HepG2 (cell line): ENCODE measurements at regions not wholly inside any gene's neighbourhood (a gene's known extent, or its start where the extent isn't known, plus 50 kb on each side); places are given as distances from the start of the nearest gene placed in this dataset.

Experiments used
- EZH2 ChIP-seq: conservative IDR thresholded peaks from 2 replicates; pipeline ENCODE4 v1.6.1; 2012; ENCODE audit warnings: mild to moderate bottlenecking, low read depth, low read length, moderate library complexity
- HOXA3 ChIP-seq: sonication (generic); formaldehyde crosslinking; IDR thresholded peaks from 2 replicates; pipeline ENCODE4 v1.5.0; 2020; ENCODE audit warnings: missing genetic modification reagents
- MYNN ChIP-seq: sonication (generic); formaldehyde crosslinking; IDR thresholded peaks from 2 replicates; pipeline ENCODE4 v1.4.0; 2020; ENCODE audit warnings: mild to moderate bottlenecking, low read depth, missing genetic modification reagents
- NFAT5 ChIP-seq: sonication (generic); formaldehyde crosslinking; IDR thresholded peaks from 2 replicates; pipeline ENCODE4 v1.4.0; 2020; ENCODE audit warnings: missing genetic modification reagents
- NONO ChIP-seq, 2 experiments: fragments of 450-650 bp in 1 of 2; sonication (generic) in 1 of 2; formaldehyde crosslinking in 1 of 2; IDR thresholded peaks in 1 of 2; conservative IDR thresholded peaks in 1 of 2; 2 replicates each; pipeline versions ENCODE4 v1.6.1 to v1.8.0; 2017 to 2022; ENCODE audit warnings: mild to moderate bottlenecking in 1 of 2, missing genetic modification reagents in 1 of 2, moderate library complexity in 1 of 2
- PREB ChIP-seq: sonication (generic); formaldehyde crosslinking; IDR thresholded peaks from 2 replicates; pipeline ENCODE4 v1.4.0; 2020; ENCODE audit warnings: missing genetic modification reagents
- PRMT3 ChIP-seq: sonication (generic); formaldehyde crosslinking; IDR thresholded peaks from 2 replicates; pipeline ENCODE4 v1.8.1; 2022; ENCODE audit warnings: low read depth, mild to moderate bottlenecking, moderate library complexity, missing genetic modification reagents, borderline replicate concordance
- SIX1 ChIP-seq: sonication (generic); formaldehyde crosslinking; IDR thresholded peaks from 2 replicates; pipeline ENCODE4 v1.4.0; 2020; ENCODE audit warnings: missing genetic modification reagents, borderline replicate concordance
- SMAD9 ChIP-seq: sonication (generic); formaldehyde crosslinking; IDR thresholded peaks from 2 replicates; pipeline ENCODE4 v1.5.1; 2020; ENCODE audit warnings: mild to moderate bottlenecking, missing genetic modification reagents
- ZBTB25 ChIP-seq: IDR thresholded peaks from 2 replicates; pipeline ENCODE4 v1.6.1; 2018; ENCODE audit warnings: missing genetic modification reagents
- ZBTB3 ChIP-seq: sonication (generic); formaldehyde crosslinking; IDR thresholded peaks from 2 replicates; pipeline ENCODE4 v1.4.0; 2020; ENCODE audit warnings: low read depth, mild to moderate bottlenecking, moderate library complexity, missing genetic modification reagents, borderline replicate concordance
- ZHX1 ChIP-seq: sonication (generic); formaldehyde crosslinking; IDR thresholded peaks from 2 replicates; pipeline ENCODE4 v1.8.1; 2022; ENCODE audit warnings: low read depth, mild to moderate bottlenecking, missing genetic modification reagents
- ZNF234 ChIP-seq: sonication (generic); formaldehyde crosslinking; conservative IDR thresholded peaks from 2 replicates; pipeline ENCODE4 v1.5.1; 2020; ENCODE audit warnings: mild to moderate bottlenecking, missing genetic modification reagents
- ZNF24 ChIP-seq: fragments of 450-650 bp; IDR thresholded peaks from 2 replicates; pipeline ENCODE4 v1.6.1; 2017; ENCODE audit warnings: antibody characterized with exemption, mild to moderate bottlenecking
- ZNF362 ChIP-seq: sonication (generic); formaldehyde crosslinking; IDR thresholded peaks from 2 replicates; pipeline ENCODE4 v1.4.0; 2020; ENCODE audit warnings: missing genetic modification reagents, mild to moderate bottlenecking, borderline replicate concordance
- ZNF670 ChIP-seq: sonication (generic); formaldehyde crosslinking; IDR thresholded peaks from 2 replicates; pipeline ENCODE4 v1.8.0; 2022; ENCODE audit warnings: mild to moderate bottlenecking, missing genetic modification reagents, borderline replicate concordance
- ZNF709 ChIP-seq: sonication (generic); formaldehyde crosslinking; IDR thresholded peaks from 2 replicates; pipeline ENCODE4 v1.5.0; 2020; ENCODE audit warnings: mild to moderate bottlenecking, missing genetic modification reagents
- ZNF83 ChIP-seq: sonication (generic); formaldehyde crosslinking; IDR thresholded peaks from 2 replicates; pipeline ENCODE4 v1.4.0; 2020; ENCODE audit warnings: missing genetic modification reagents, mild to moderate bottlenecking, borderline replicate concordance
- ZNF879 ChIP-seq: sonication (generic); formaldehyde crosslinking; IDR thresholded peaks from 2 replicates; pipeline ENCODE4 v1.8.1; 2023; ENCODE audit warnings: missing genetic modification reagents

- TF ChIP-seq ZNF362 (peak; percentile 42; the same call in 1 of the 2 replicates), ZBTB25 (no peak), MYNN (no peak), PREB (no peak), PRMT3 (CRISPR knock-in tag) (0 out of 2 replicates have a peak, but pooled peaks have one; percentile 44), EZH2 (no peak), SIX1 (CRISPR knock-in tag) (0 out of 2 replicates have a peak, but pooled peaks have one; percentile 20), ZNF234 (CRISPR knock-in tag) (no peak), ZNF24 (peak; percentile 33; the same call in 1 of the 2 replicates), ZNF709 (CRISPR knock-in tag) (no peak), HOXA3 (CRISPR knock-in tag) (peak; percentile 74; the same call in 1 of the 2 replicates), ZNF879 (CRISPR knock-in tag) (no peak), ZNF83 (CRISPR knock-in tag) (no peak), SMAD9 (CRISPR knock-in tag) (no peak), NFAT5 (CRISPR knock-in tag) (no peak), NONO (IDR thresholded peaks at IDR 0.05) (no peak), NONO (CRISPR knock-in tag; conservative IDR thresholded peaks at IDR 0.05) (peak; percentile 64; the same call in 1 of the 2 replicates), ZBTB3 (CRISPR knock-in tag) (no peak), ZNF670 (CRISPR knock-in tag) (no peak), ZHX1 (no peak)
These were observed 213.7 kb downstream of the PDCD6IP start (continued) for GRCh38 chr3:34012102-34012461.
